ENCODE measurements at regions not wholly inside any gene's neighbourhood (a gene's known extent, or its start where the extent isn't known, plus 50 kb on each side); places are given as distances from the start of the nearest gene placed in this dataset.
A peak's percentile ranks its signal among the peaks of the same experiment; 100 is the strongest.
"Not testable (repeated sequence)": the region's sequence is repeated elsewhere in the genome, so short reads cannot be mapped to it uniquely, and the experiment has no call there.

- no peak for DNase-seq (ENCODE audit: low read depth)
These were observed 78.9 kb upstream of the FLT1 start for GRCh38 chr13:28573595-28574373.

- no peak for DNase-seq (ENCODE audit: low read depth)
These were observed 77.9 kb upstream of the FLT1 start for GRCh38 chr13:28572871-28573270.

DNA sequence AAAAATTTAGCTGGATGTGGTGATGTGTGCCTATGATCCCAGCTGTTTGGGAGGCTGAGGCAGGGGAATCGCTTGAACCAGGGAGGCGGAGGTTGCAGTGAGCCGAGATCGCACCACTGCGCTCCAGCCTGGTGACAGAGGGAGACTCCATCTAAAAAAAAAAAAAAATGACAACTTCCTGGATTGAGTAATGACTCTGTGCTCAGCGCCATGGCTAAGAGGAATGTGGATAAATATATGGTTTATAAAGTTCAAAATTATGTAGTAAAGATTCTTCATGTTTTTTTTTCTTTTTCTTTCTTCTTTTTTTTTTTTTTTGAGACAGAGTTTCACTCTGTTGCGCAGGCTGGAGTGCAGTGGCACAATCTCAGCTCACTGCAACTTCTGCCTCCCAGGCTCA is 75.4 kb upstream of the FLT1 start:
- not testable (repeated sequence) for DNase-seq (ENCODE audit: low read depth)

DNA sequence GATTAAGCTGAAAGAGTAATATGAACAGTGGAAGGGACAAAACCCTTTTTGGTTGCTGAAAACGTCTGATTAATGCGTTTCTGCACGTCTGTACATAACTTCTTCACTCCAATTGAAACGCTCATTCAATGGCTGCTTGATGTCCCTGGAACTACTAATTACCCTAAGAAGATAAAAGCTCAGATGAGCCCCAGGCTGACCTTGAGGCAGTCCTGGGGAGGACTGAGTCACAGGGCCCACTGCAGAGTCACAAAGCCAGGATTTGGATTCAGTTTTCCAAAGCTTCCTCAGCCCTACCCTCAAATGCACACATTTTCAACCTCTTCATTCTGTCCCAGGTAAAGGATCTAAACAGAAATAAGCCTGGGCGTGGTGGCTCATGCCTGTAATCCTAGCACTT is 75.0 kb upstream of the FLT1 start:
- no peak for DNase-seq (ENCODE audit: low read depth)

DNA sequence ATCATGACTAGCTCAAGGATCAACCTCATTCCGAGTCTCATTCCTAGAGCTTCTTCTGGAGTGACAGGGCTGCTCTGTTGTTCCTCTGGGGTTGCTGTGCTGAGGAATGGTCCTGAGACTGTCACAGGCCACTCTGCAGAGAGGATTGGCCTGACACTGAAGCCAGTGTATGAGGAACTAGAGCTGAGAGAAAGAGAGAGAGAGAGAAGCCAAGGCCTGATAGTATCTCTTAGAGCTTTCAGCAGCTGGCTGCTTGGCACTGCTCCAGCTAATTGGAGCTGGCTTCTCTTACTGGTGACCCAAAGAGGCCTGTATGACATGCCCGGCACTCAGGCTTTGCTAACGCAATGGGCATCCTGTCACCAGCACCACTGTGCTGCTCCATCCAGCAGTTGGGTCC is 73.4 kb upstream of the FLT1 start:
- no peak for DNase-seq (ENCODE audit: low read depth)

DNA sequence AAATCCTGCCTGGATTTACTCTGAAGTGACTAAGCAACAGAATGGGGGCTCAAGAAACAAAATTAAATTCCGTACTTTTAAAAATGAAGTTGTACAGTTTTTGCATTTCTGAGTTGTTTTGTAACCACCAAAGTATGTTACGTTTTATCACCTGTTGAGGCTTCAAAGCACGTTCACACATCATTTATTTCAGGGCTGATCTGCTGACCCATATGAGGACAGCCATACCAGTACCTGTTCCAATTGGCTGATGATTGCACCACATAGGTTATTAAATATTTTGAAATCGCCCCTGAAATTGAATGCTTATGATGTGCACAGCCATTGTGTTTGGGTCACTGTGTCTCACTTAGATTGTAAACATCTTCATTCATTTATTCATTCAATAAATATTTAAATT is 72.0 kb upstream of the FLT1 start:
- DNase-seq (ENCODE audit: low read depth): no peak

DNA sequence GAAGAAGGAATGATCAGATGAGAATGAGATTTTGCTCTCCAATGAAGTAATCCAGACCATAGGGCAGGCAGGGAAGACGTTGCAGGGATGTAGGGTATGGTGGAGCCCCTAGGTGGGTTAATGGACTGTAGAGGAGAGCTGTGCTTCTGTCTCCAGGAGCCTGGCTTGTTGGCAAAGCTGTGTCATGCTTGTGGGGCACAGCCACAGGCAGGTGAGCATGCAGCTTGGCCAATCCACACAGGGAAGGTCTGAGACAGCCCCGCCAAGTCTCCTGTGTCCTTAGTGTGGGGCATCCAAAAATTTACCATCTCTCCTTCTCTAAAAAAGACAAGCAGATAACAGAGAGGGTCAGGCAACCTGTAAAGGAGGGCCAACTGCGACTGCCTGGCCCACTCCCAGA is 71.4 kb upstream of the FLT1 start:
- no peak for DNase-seq (ENCODE audit: low read depth)

- no peak for DNase-seq (ENCODE audit: low read depth)
These were observed 69.1 kb upstream of the FLT1 start for GRCh38 chr13:28564030-28564429.

DNA sequence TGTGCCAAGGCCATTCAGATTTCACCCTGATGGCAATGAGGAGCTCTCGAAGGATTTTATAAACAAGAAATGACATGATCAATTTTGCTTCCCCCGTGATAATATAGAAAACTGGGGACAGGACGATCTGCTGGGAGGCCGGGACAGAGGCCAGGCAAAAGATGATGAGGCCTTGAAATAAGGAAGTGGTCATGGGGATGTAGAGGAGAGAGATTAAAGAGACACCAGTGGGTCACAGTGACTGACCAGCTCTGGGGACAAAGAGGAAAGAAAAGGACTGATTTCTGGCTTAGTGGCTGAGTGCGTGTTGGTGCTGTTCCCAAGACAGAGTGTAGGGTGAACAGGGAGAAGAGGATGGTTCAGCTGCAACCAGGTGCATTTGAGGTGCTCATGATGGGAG is 68.7 kb upstream of the FLT1 start:
- no peak for DNase-seq (ENCODE audit: low read depth)

- DNase-seq (ENCODE audit: low read depth): no peak
These were observed 65.7 kb upstream of the FLT1 start for GRCh38 chr13:28560612-28561011.

DNA sequence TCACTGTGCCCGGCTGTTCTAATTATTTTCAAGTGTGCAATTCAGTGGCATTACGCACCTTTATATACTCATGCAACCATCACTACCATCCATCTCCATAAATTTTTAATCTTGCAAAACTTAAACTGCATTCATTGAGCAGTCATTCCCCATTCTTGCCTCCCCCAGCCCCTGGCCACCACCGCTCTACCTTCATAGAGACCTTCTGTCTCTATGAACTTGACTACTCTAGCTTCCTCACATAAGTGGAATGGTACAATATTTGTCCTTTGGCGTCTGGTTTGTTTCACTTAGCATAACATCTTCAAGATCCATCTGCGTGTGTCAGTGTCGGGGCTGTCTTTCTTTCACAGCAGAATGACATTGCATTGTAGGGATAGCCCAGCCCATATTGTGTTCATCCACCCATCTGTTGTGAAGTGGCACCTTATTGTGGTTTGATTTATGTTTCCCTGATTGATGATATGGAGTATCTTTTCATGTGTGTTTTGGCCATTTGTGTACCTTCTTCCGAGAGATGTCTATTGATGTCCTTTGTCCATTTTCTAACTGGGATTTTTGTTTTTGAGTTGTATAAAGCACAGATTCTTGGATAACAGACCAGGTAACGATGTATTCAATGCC is 64.8 kb upstream of the FLT1 start:
- no peak for DNase-seq (ENCODE audit: low read depth)

DNA sequence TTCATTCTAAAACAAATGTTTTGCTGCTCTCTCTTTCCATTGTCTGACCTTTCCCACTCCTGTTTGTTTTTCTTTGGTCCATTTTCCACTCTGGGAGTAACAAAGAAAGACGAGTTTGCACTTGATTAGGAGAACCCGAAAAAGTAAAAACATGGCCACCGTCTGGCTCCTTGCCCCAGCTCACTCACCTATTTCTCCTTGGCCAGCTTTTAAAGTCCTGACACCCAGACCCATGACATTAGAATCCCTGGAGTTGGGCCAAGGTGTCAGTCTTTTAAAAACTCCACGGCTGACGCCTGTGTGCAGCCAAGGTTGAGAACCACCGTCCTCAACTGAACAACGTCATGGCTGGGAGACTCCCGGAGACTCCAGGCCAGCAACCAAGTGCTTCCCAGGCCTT is 63.6 kb upstream of the FLT1 start:
- peak; percentile 15 for DNase-seq (ENCODE audit: low read depth)

DNA sequence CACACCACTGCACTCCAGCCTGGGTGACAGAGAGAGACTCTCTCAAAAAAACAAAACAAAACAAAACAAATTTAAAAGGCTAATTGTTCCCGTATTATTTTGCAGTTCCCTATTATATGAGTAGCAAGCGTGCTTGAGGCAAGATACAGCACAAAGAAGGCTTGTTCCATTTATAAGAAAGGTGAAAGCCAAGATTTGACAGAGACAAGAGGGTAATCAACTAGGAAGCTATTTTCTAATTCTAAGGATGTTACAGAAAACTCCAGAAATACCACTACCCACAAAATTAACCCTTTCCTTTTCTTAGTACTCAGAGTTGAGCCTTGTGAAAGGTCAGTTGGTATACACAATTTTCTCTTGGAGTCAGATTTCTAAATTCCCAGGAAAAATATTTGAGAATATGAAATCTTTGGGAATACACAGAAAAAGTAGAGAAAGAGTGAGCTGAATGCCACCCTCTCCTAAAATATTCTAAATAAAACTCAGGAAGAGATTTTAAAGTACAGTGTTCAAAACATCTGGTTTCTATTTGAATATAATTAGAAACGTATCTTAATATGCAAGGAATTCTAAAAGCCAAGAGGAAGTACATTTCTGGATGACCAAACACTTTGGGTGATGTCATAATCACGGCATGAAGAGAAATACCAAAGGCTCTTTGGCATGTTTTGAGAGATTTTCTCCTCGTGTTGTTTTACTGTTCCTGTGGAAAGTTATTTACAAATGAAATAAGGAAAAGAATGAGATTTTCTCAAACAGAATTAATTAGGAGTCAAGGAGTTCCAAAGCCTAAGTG is 63.0 kb upstream of the FLT1 start:
- DNase-seq (ENCODE audit: low read depth): peak; percentile 78

DNA sequence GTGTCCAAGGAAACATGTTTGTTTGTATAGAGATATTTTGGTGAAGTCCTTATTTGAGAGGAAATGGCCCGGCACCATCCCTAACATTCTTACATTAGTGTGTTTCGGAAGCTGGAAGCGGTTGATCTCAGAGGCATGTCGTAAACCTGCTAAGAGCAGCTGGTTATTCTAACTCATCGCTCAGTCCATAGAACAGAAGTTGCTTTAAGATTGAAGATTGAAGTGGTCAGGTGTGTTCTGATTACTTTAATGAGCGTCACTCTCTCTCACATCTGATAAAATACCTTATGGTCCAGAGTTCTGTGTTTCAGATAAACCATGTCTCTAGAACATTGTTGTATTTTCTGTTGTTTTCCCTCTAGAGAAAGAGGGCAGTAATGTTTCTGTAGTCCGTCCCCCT is 60.2 kb upstream of the FLT1 start:
- DNase-seq (ENCODE audit: low read depth): no peak

GRCh38 chr13:28553971-28554370 is 59.0 kb upstream of the FLT1 start:
- DNase-seq (ENCODE audit: low read depth): no peak

- DNase-seq (ENCODE audit: low read depth): no peak
These were observed 57.4 kb upstream of the FLT1 start for GRCh38 chr13:28552288-28552687.

DNA sequence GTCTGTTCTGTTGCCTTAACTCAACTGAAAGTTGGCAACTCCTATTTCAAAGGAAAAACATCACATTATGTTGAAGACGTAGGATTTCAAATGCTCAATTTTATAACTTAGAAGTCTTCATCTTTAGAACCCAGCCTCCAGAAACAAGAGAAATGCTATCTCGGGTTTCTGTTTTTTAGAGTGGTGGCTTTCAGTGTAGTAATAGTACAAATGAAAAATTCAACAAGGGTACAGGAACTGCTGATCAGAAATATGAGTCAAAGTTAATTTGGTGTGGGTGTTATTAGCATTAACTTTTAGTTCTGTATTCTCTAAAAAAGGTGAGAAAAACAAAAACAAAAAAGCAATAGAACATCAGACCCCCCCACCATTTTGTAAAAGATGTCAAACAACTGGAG is 56.6 kb upstream of the FLT1 start:
- no peak for DNase-seq (ENCODE audit: low read depth)

DNA sequence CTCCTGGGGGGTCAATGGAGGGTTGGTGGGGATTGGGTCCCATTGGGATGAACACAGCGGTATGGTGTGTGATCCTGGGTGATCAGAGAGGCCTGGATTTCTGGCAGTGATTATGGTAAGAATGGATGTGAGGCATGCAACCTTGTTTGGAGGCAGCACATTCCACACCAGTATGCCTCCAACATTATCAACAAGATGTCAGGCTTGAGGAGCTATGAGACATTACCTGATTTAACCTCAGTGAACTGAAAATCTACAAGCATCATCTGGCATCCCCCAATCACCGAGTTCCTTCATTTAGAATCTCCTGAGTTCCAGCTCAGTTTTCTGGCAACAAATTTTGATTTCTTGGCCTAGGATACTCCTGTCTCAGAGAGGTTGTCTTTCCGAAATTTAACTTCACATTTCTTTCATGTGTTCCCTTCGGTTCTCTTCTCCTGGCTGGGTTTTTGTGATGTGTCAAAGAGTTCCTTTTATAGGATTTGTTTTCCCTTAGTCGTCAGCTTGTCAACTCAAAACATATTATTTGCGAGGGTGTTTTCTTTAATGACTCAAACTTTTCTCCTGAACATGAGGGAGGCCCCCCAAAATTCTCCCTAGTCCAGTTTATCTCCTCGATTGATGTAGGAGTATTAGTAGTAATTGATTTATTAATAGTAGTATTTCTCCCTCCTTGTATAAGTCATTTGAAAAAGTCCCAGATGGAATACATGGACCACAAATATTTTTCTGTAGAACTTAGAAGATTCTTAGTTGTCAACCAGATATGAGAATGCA is 56.0 kb upstream of the FLT1 start:
- DNase-seq (ENCODE audit: low read depth): no peak

GRCh38 chr13:28550091-28550490 is 55.2 kb upstream of the FLT1 start:
- no peak for DNase-seq (ENCODE audit: low read depth)

DNA sequence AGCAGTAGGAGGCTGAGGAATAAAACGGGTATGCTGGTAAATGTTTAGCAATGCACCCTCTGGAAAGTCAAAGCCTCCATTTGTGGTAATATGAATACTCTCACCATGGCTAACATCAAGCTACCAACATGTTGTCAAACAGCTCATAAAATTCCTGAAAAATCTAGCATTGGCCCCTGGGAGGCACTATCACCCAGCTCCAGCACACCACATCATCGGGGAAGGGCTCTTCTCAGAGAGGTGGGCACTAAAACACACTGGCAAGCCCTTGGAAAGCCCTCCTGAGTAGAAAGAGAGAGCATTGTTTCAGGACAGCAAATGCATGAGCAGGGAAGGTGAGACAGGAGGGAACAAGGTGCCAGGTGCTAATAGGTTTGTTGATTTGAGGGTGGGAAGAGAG is 53.9 kb upstream of the FLT1 start:
- no peak for DNase-seq (ENCODE audit: low read depth)

GRCh38 chr13:28548468-28548867 is 53.5 kb upstream of the FLT1 start:
- DNase-seq (ENCODE audit: low read depth): no peak

DNA sequence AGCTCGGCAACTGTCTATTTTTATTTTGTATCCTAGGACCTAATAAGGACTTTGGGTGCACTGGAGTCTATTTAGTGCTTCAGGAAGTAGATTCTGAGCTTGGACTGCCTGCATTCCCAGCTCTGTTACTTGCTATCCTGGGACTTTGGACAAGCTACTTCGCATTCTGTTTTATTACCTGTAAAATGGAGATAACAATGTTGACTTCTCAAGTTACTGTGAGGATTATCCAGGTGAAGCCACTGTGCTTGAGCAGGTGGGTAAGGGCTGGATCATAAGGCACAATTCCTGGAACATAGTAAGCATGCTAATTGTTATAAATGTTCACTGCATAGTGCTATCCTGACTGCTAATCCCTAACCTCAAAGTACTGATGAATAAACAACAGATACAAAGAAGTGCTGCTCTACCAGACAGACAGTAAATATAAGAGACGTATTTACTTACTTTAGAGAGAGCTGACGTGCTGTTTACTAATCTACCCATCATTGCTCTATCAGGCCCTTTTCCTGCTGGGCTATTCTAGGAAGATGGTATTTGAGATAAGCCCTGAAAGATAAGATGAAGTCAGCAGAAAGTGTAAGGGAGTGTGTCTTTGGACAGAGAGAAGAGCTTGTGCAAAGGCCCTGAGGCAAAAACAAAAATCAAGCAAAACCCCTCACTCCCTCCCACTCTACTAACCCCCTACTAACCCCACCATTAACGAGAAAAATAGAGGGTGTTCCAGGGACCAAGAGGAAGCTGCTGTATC is 50.8 kb upstream of the FLT1 start:
- DNase-seq (ENCODE audit: low read depth): no peak
